SK-N-SH (cell line): ENCODE measurements at regions not wholly inside any gene's neighbourhood (a gene's known extent, or its start where the extent isn't known, plus 50 kb on each side); places are given as distances from the start of the nearest gene placed in this dataset.
A peak's percentile ranks its signal among the peaks of the same experiment; 100 is the strongest.

Experiments used
- CTCF ChIA-PET: fragments of 300-600, 350-600 bp; formaldehyde crosslinking; extraction: SDS; loops from one replicate; lab custom pipeline; 2021; lab: Yijun Ruan, JAX
- POLR2A ChIA-PET: fragments of 350-600 bp; sonication (Branson Sonifier 250); formaldehyde crosslinking; extraction: SDS; loops from one replicate; lab custom pipeline; 2020; ENCODE audit warnings: antibody characterized with exemption, inconsistent platforms; lab: Yijun Ruan, JAX
- DNase-seq: peaks from one replicate; pipeline ENCODE4 v3.0.0; 2012
- H2AFZ ChIP-seq: fragments of 200-600 bp; sonication (generic); 2 replicates; pipeline ENCODE4 v1.8.1; 2016; ENCODE audit warnings: antibody characterized with exemption, mild to moderate bottlenecking, low read depth
- H3F3A ChIP-seq: fragments of 200-600 bp; sonication (generic); replicated peaks from 2 replicates; pipeline ENCODE3; 2016; ENCODE audit warnings: antibody characterized with exemption, mild to moderate bottlenecking; ENCODE audit not compliant: insufficient read depth
- H3K27ac ChIP-seq, 2 experiments: fragments of 200-500 bp in 1 of 2; fragments of 200-600 bp in 1 of 2; sonication (Bioruptor generic) in 1 of 2; sonication (generic), shearing (Covaris generic) in 1 of 2; 2 replicates each; pipeline versions ENCODE4 v1.5.1 to v1.6.1; 2014 to 2016; ENCODE audit warnings: low read depth in 2 of 2, inconsistent platforms in 1 of 2, low read length in 1 of 2, mild to moderate bottlenecking in 1 of 2, mixed read lengths in 1 of 2
- H3K27me3 ChIP-seq: fragments of 200-600 bp; sonication (generic), shearing (Covaris generic); 2 replicates; pipeline ENCODE4 v1.6.1; 2016; ENCODE audit warnings: mixed run types; ENCODE audit not compliant: insufficient read depth
- H3K36me3 ChIP-seq, 2 experiments: fragments of 200-500 bp in 1 of 2; fragments of 200-600 bp in 1 of 2; sonication (Bioruptor generic) in 1 of 2; sonication (generic) in 1 of 2; replicated peaks in 1 of 2; 2 replicates each; pipeline versions ENCODE3 to v1.5.1; 2014 to 2016; ENCODE audit warnings: low read length in 1 of 2, mild to moderate bottlenecking in 1 of 2; ENCODE audit not compliant: insufficient read depth in 2 of 2, control insufficient read depth in 1 of 2
- H3K4me1 ChIP-seq, 2 experiments: fragments of 200-500 bp in 1 of 2; fragments of 200-600 bp in 1 of 2; sonication (Bioruptor generic) in 1 of 2; sonication (generic), shearing (Covaris generic) in 1 of 2; 2 replicates each; pipeline versions ENCODE4 v1.5.1 to v1.6.1; 2014 to 2016; ENCODE audit warnings: low read depth in 1 of 2, low read length in 1 of 2, mixed run types in 1 of 2; ENCODE audit not compliant: insufficient read depth in 2 of 2, control insufficient read depth in 1 of 2
- H3K4me2 ChIP-seq: fragments of 200-600 bp; sonication (generic), shearing (Covaris generic); 2 replicates; pipeline ENCODE4 v1.6.1; 2017; ENCODE audit warnings: mixed run types
- H3K4me3 ChIP-seq, 2 experiments: fragments of 200-500 bp in 1 of 2; fragments of 200-600 bp in 1 of 2; sonication (Bioruptor generic) in 1 of 2; sonication (generic), shearing (Covaris generic) in 1 of 2; 2 replicates each; pipeline versions ENCODE4 v1.5.1 to v1.8.1; 2014 to 2016; ENCODE audit warnings: low read depth in 2 of 2, inconsistent platforms in 1 of 2, low read length in 1 of 2, mild to moderate bottlenecking in 1 of 2, mixed read lengths in 1 of 2, moderate library complexity in 1 of 2
- H3K79me2 ChIP-seq: fragments of 200-600 bp; sonication (generic); 2 replicates; pipeline ENCODE4 v1.8.1; 2017; ENCODE audit warnings: mild to moderate bottlenecking; ENCODE audit not compliant: insufficient read depth
- H3K9ac ChIP-seq: fragments of 200-600 bp; sonication (generic); 2 replicates; pipeline ENCODE4 v1.6.1; 2017; ENCODE audit warnings: mixed run types
- H3K9me2 ChIP-seq: fragments of 200-600 bp; sonication (generic); 2 replicates; pipeline ENCODE4 v1.6.1; 2017; ENCODE audit warnings: mixed run types
- H3K9me3 ChIP-seq: fragments of 200-600 bp; sonication (generic); 2 replicates; pipeline ENCODE4 v1.6.1; 2017; ENCODE audit warnings: mixed run types, mild to moderate bottlenecking, moderate library complexity
- H4K20me1 ChIP-seq: fragments of 200-600 bp; sonication (generic); 2 replicates; pipeline ENCODE4 v1.6.1; 2017; ENCODE audit warnings: mild to moderate bottlenecking, mixed run types; ENCODE audit not compliant: insufficient read depth
- EP300 ChIP-seq, 2 experiments: IDR thresholded peaks; 2 replicates each; pipeline versions ENCODE4 v1.4.0 to v1.6.1; 2012; ENCODE audit warnings: borderline replicate concordance in 1 of 2, low read depth in 1 of 2, low read length in 1 of 2
- FOXJ3 ChIP-seq: sonication (generic); formaldehyde crosslinking; IDR thresholded peaks from 2 replicates; pipeline ENCODE4 v1.5.1; 2020; ENCODE audit warnings: mild to moderate bottlenecking, missing genetic modification reagents
- FOXM1 ChIP-seq: IDR thresholded peaks from 2 replicates; pipeline ENCODE4 v1.4.0; 2012; ENCODE audit warnings: low read depth, mild to moderate bottlenecking
- IRF3 ChIP-seq: fragments of 150-350 bp; IDR thresholded peaks from 2 replicates; pipeline ENCODE4 v1.6.1; 2016; ENCODE audit warnings: mild to moderate bottlenecking, low read depth, low read length
- MAX ChIP-seq: IDR thresholded peaks from 2 replicates; pipeline ENCODE4 v1.4.0; 2012; ENCODE audit warnings: low read depth
- MEF2A ChIP-seq: IDR thresholded peaks from 2 replicates; pipeline ENCODE4 v1.4.0; 2012; ENCODE audit warnings: low read depth, borderline replicate concordance
- REST ChIP-seq: IDR thresholded peaks from 2 replicates; pipeline ENCODE4 v1.6.1; 2012; ENCODE audit warnings: mild to moderate bottlenecking, low read depth, low read length, moderate library complexity
- RFX5 ChIP-seq: IDR thresholded peaks from 2 replicates; pipeline ENCODE4 v1.6.1; 2012; ENCODE audit warnings: mild to moderate bottlenecking, improper control_type of control experiment, low read length
- RXRA ChIP-seq: IDR thresholded peaks from 2 replicates; pipeline ENCODE4 v1.4.0; 2012; ENCODE audit warnings: low read depth, mild to moderate bottlenecking, borderline replicate concordance
- SIN3A ChIP-seq: IDR thresholded peaks from 2 replicates; pipeline ENCODE4 v1.6.1; 2012; ENCODE audit warnings: low read depth, mild to moderate bottlenecking, low read length, moderate library complexity, borderline replicate concordance
- TCF12 ChIP-seq: IDR thresholded peaks from 2 replicates; pipeline ENCODE4 v1.4.0; 2012
- TEAD4 ChIP-seq: IDR thresholded peaks from 2 replicates; pipeline ENCODE4 v1.4.0; 2012; ENCODE audit warnings: mild to moderate bottlenecking, borderline replicate concordance; ENCODE audit not compliant: insufficient read depth
- YY1 ChIP-seq: IDR thresholded peaks from 2 replicates; pipeline ENCODE4 v1.4.0; 2012; ENCODE audit warnings: low read depth, mild to moderate bottlenecking
- WGBS: methylation state at CpG from one replicate; pipeline ENCODE4 v1.1.6; 2017; ENCODE audit warnings: low lambda C conversion rate; 5-methylcytosine and 5-hydroxymethylcytosine counted together

GRCh38 chr6:155510879-155511278, 55.2 kb upstream of the NOX3 start:
- ChIA-PET CTCF (interaction anchor here (0.7 kb wide), 1 partner anchor 41 kb away, joined by 3 read pairs; no protein-coding TSS in a partner anchor), POLR2A (no interaction called here)
- H3K9me2 ChIP-seq: no peaks in the 10 kb centered on the region
- no peaks in the 10 kb centered on the region for H4K20me1 ChIP-seq
- H3K9ac ChIP-seq: no peak overlapping the region
- H3K79me2 ChIP-seq: no peaks in the 10 kb centered on the region
- H2AFZ ChIP-seq: no peak overlapping the region
- no peak overlapping the region for H3K4me2 ChIP-seq
- H3K27me3 ChIP-seq: no peaks in the 10 kb centered on the region
- no peaks in the 10 kb centered on the region for H3K36me3 ChIP-seq
- no peak overlapping the region for H3K4me3 ChIP-seq
- peaks cover 4% of the 10 kb centered on the region for H3F3A ChIP-seq
- 80% methylated on average over 1 of the region's 1 CpG for WGBS
- H3K9me3 ChIP-seq: no peaks in the 10 kb centered on the region
- no peak for DNase-seq
- no peak overlapping the region for H3K27ac ChIP-seq
- no peak for TF ChIP-seq RFX5
- no peak for TF ChIP-seq YY1
- TF ChIP-seq RXRA: no peak
- no peak for TF ChIP-seq MEF2A
- H3K4me1 ChIP-seq: peaks cover 0 to 3% of the 10 kb centered on the region in 2 experiments; a peak in 1 of 4 replicates

GRCh38 chr6:155509743-155510475, 54.3 kb upstream of the NOX3 start:
- whole genome bisulfite sequencing: 90% methylated on average over 2 of the region's 2 CpGs
- CTCF ChIA-PET: interaction anchor here (0.6 to 0.7 kb wide), 2 partner anchors 126 to 300 kb away, joined by 3 to 4 read pairs; no protein-coding TSS in a partner anchor

GRCh38 chr6:155505608-155505989, 50.0 kb upstream of the NOX3 start:
- H3K27me3 ChIP-seq: no peaks in the 10 kb centered on the region
- peaks cover 0 to 7% of the 10 kb centered on the region in 2 experiments; a peak in 2 of 4 replicates for H3K4me1 ChIP-seq
- peak overlapping the region in 1 of 2 experiments; percentile 47; a peak in 2 of 4 replicates for H3K27ac ChIP-seq
- no peak overlapping the region for H3K4me2 ChIP-seq
- H2AFZ ChIP-seq: peak overlapping the region; percentile 63; the same call in 1 of the 2 replicates
- no peak overlapping the region for H3K4me3 ChIP-seq
- ChIA-PET POLR2A (no interaction called here), CTCF (interaction anchor here (1.3 to 1.8 kb wide), 7 partner anchors 11 to 57 kb away, joined by 3 to 9 read pairs (median 3); no protein-coding TSS in a partner anchor)
- H4K20me1 ChIP-seq: no peaks in the 10 kb centered on the region
- no peak overlapping the region for H3K9ac ChIP-seq
- DNase-seq: peak; percentile 9
- peaks cover 4% of the 10 kb centered on the region for H3F3A ChIP-seq
- 65% methylated on average over 2 of the region's 2 CpGs for WGBS
- H3K36me3 ChIP-seq: no peaks in the 10 kb centered on the region
- no peaks in the 10 kb centered on the region for H3K9me2 ChIP-seq
- peaks cover 4% of the 10 kb centered on the region; the same call in 1 of the 2 replicates for H3K9me3 ChIP-seq
- no peaks in the 10 kb centered on the region for H3K79me2 ChIP-seq
- no peak for TF ChIP-seq YY1
- no peak for TF ChIP-seq MAX
- TF ChIP-seq IRF3: no peak
- TF ChIP-seq MEF2A: no peak
- TF ChIP-seq TEAD4: no peak
- no peak for TF ChIP-seq FOXJ3 (CRISPR knock-in tag)
- no peak for TF ChIP-seq TCF12
- TF ChIP-seq EP300 (IDR thresholded peaks at IDR 0.05; ENCODE audit: borderline replicate concordance in 1 of 2, low read depth in 1 of 2, low read length in 1 of 2): no peak
- no peak for TF ChIP-seq REST
- no peak for TF ChIP-seq SIN3A

More at GRCh38 chr6:155509743-155510475, 54.3 kb upstream of the NOX3 start:
- Histone ChIP-seq H2AFZ (no peak overlapping the region), H3K36me3 (no peaks in the 10 kb centered on the region), H3K4me3 (no peak overlapping the region), H3F3A (peaks cover 4% of the 10 kb centered on the region), H3K4me1 (peaks cover 0 to 7% of the 10 kb centered on the region in 2 experiments; a peak in 2 of 4 replicates), H3K4me2 (no peak overlapping the region), H3K79me2 (no peaks in the 10 kb centered on the region), H3K9me2 (no peaks in the 10 kb centered on the region), H3K9ac (no peak overlapping the region), H3K27me3 (no peaks in the 10 kb centered on the region), H4K20me1 (no peaks in the 10 kb centered on the region), H3K27ac (no peak overlapping the region), H3K9me3 (no peaks in the 10 kb centered on the region)
- no peak for TF ChIP-seq FOXM1
- TF ChIP-seq MAX: no peak
- no peak for DNase-seq
- POLR2A ChIA-PET: no interaction called here
